Natural killer cell treated with Interleukin-12 subunit alpha and Interleukin-12 subunit beta and Interleukin-15 and Interleukin-18, amount 100 ng/mL, for 72 hours (primary cell): ENCODE measurements at regions not wholly inside any gene's neighbourhood (a gene's known extent, or its start where the extent isn't known, plus 50 kb on each side); places are given as distances from the start of the nearest gene placed in this dataset.

Experiments
- ATAC-seq, 2 donors: fragments of 150-1000 bp; cut with Tn5 transposase in 1 of 2; sonication (Bioruptor Pico), chemical (Tn5 transposase) in 1 of 2; 2 replicates each; pipeline ENCODE4 v1.10.0; 2021
- DNase-seq: peaks from one replicate; pipeline ENCODE4 v3.0.0; 2022; ENCODE audit warnings: low spot score
- H3K27ac Mint-ChIP-seq, 2 donors: 1 replicate in 1 of 2; 2 replicates in 1 of 2; pipeline ENCODE4 v1.8.0; 2022; ENCODE audit warnings: mixed read lengths in 2 of 2, mild to moderate bottlenecking in 1 of 2, moderate library complexity in 1 of 2
- H3K27me3 Mint-ChIP-seq, 2 donors: 1 replicate in 1 of 2; 2 replicates in 1 of 2; pipeline ENCODE4 v1.8.0; 2022; ENCODE audit warnings: mixed read lengths in 2 of 2
- H3K36me3 Mint-ChIP-seq: one replicate; pipeline ENCODE4 v1.8.0; 2022; ENCODE audit warnings: mixed read lengths
- H3K4me1 Mint-ChIP-seq, 2 donors: 1 replicate in 1 of 2; 2 replicates in 1 of 2; pipeline ENCODE4 v1.8.0; 2022; ENCODE audit warnings: low read depth in 2 of 2, mixed read lengths in 2 of 2, mild to moderate bottlenecking in 1 of 2
- H3K4me3 Mint-ChIP-seq: one replicate; pipeline ENCODE4 v1.8.0; 2022; ENCODE audit warnings: mixed read lengths
- H3K9me3 Mint-ChIP-seq: 2 replicates; pipeline ENCODE4 v1.8.0; 2022; ENCODE audit warnings: mixed read lengths

GRCh38 chr5:58403822-58404433, 56.0 kb downstream of the PLK2 start:
- no peak for ATAC-seq
- H3K27me3 Mint-ChIP-seq = peaks cover 0 to 7% of the 10 kb centered on the region in 2 donors
- no peak overlapping the region for H3K4me3 Mint-ChIP-seq
- H3K9me3 Mint-ChIP-seq = peaks cover 4% of the 10 kb centered on the region
- H3K36me3 Mint-ChIP-seq = no peaks in the 10 kb centered on the region
- no peak for DNase-seq
- no peak overlapping the region for H3K27ac Mint-ChIP-seq
- no peaks in the 10 kb centered on the region for H3K4me1 Mint-ChIP-seq

DNA sequence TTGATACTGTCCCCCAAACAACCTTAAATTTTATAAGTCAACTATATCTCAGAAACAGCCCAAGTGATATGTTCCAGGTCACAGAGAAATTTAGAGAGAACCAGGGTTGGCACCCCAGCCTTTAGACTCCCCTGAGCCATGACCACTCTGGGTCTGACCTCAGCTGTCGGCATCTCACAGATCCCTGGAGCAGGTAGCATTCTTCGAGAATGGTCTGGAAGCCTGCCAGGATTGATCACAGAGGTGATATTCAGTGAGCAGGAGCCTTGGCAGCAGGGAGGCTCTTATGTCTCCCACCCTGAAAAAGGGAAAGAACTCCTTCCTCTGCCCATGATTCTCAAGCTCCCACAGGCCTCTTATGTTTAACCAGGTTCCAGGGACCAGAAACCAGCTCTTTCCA, 58.2 kb downstream of the PLK2 start:
- Mint-ChIP-seq H3K36me3 (no peaks in the 10 kb centered on the region), H3K4me1 (no peaks in the 10 kb centered on the region), H3K9me3 (peaks cover 4% of the 10 kb centered on the region), H3K4me3 (no peak overlapping the region), H3K27me3 (peaks cover 0 to 4% of the 10 kb centered on the region in 2 donors), H3K27ac (no peak overlapping the region)
- DNase-seq (no peak), ATAC-seq (no peak)

DNA sequence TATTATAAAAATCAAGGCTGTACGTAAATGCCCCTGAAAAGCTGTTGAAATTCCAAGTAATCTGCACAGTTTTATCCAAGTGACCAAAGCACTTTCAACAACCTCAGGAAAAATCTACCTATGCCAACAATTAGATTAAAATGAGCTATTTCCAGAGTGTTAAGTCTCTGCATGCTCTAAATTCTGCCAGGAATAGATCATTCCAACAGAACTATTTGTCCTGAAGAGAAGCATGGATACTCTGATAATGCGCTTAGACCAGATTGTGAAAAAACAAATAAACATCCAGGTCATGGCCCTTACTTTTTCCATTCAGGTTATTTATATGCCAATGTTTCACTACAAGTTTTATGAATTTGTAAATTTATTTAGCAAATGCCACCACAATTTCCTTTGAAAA, 59.1 kb downstream of the PLK2 start:
- Mint-ChIP-seq H3K9me3 (peaks cover 4% of the 10 kb centered on the region), H3K27ac (no peak overlapping the region), H3K27me3 (peaks cover 6 to 7% of the 10 kb centered on the region in 2 donors), H3K36me3 (no peaks in the 10 kb centered on the region), H3K4me3 (no peak overlapping the region), H3K4me1 (no peaks in the 10 kb centered on the region)
- ATAC-seq = no peak
- DNase-seq = no peak

DNA sequence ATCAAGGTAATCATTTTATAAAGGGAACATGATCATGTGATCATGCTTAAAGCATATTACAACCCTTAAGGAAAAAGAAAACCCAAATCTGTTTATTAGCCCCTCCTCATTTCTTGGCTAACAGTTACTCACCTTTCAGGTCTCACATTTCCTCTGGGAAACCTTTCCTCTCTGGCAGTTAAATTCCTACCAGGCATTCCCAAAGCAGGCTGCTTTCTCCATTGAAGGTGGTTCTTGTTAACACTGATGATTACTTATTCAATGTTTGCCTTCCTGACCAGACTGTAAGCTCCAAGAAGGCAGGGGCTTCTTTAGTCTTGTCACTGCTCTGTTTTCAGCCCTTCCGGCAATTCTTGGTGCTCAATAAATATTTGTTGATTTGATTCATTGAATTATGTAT, 59.9 kb downstream of the PLK2 start:
- Mint-ChIP-seq H3K36me3 (no peaks in the 10 kb centered on the region), H3K4me1 (no peaks in the 10 kb centered on the region), H3K27me3 (peaks cover 6 to 8% of the 10 kb centered on the region in 2 donors), H3K9me3 (peaks cover 4% of the 10 kb centered on the region), H3K27ac (no peak overlapping the region), H3K4me3 (no peak overlapping the region)
- ATAC-seq (no peak), DNase-seq (no peak)

DNA sequence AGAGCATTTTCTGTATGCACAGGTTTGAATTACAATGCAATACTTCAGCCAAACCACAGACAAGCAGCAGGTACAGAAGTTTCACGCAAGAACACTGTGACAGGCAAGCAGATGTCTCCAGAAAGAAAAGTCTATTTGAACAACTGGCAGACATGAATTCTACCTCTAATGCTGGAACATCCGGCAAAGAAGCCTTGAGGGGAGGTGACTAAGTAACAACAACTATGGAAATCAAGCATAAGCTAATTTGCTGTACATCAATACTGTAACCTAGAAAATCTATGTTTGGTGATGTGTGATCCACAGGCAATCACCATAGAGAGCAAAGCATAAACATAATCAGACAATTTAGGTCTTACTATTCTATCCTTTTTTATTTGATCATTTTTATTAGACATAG, 65.5 kb downstream of the PLK2 start:
- no peaks in the 10 kb centered on the region for H3K9me3 Mint-ChIP-seq
- peaks cover 2 to 8% of the 10 kb centered on the region in 2 donors for H3K27me3 Mint-ChIP-seq
- H3K36me3 Mint-ChIP-seq = no peaks in the 10 kb centered on the region
- no peak overlapping the region for H3K27ac Mint-ChIP-seq
- ATAC-seq (no peak), DNase-seq (no peak)
- no peaks in the 10 kb centered on the region for H3K4me1 Mint-ChIP-seq
- H3K4me3 Mint-ChIP-seq = no peak overlapping the region

DNA sequence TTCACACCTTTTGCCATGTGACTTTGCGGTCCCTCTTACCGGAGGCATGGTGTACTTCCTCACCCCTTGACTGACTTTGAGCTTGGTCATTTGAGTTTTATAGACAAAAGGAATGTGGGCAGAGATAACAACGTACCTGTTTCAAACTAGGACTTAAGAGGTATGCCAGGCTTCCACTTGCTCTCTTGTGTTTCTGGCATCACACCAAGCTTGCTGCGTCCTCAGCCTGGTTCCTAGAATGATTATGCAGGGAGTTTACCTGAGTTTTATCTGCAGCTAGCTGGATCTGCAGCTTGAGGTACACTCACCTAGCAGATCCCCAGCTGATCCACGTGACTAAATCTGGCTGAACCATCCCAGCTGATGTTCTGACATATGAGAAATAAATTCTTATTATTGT, 66.2 kb downstream of the PLK2 start:
- no peak for ATAC-seq
- DNase-seq = no peak
- Mint-ChIP-seq H3K27ac (no peak overlapping the region), H3K27me3 (peaks cover 2 to 8% of the 10 kb centered on the region in 2 donors), H3K36me3 (no peaks in the 10 kb centered on the region), H3K4me1 (no peaks in the 10 kb centered on the region), H3K4me3 (no peak overlapping the region), H3K9me3 (no peaks in the 10 kb centered on the region)

- H3K4me3 Mint-ChIP-seq = no peak overlapping the region
- peaks cover 2 to 8% of the 10 kb centered on the region in 2 donors for H3K27me3 Mint-ChIP-seq
- H3K9me3 Mint-ChIP-seq = no peaks in the 10 kb centered on the region
- H3K4me1 Mint-ChIP-seq = no peaks in the 10 kb centered on the region
- ATAC-seq = no peak
- no peaks in the 10 kb centered on the region for H3K36me3 Mint-ChIP-seq
- H3K27ac Mint-ChIP-seq = no peak overlapping the region
- DNase-seq = no peak
These were observed 67.4 kb downstream of the PLK2 start for GRCh38 chr5:58392496-58392895.

GRCh38 chr5:58383448-58383847, 76.4 kb downstream of the PLK2 start:
- no peaks in the 10 kb centered on the region for H3K4me1 Mint-ChIP-seq
- peaks cover 10% of the 10 kb centered on the region for H3K9me3 Mint-ChIP-seq
- DNase-seq (no peak), ATAC-seq (no peak)
- H3K36me3 Mint-ChIP-seq = peaks cover 8% of the 10 kb centered on the region
- H3K4me3 Mint-ChIP-seq = no peak overlapping the region
- peaks cover 0 to 2% of the 10 kb centered on the region in 2 donors for H3K27me3 Mint-ChIP-seq
- H3K27ac Mint-ChIP-seq = no peak overlapping the region

- Mint-ChIP-seq H3K27ac (no peak overlapping the region), H3K9me3 (peaks cover 10% of the 10 kb centered on the region), H3K36me3 (peaks cover 8% of the 10 kb centered on the region), H3K4me1 (no peaks in the 10 kb centered on the region), H3K4me3 (no peak overlapping the region), H3K27me3 (peaks cover 0 to 2% of the 10 kb centered on the region in 2 donors)
- no peak for DNase-seq
- no peak for ATAC-seq
These were observed 77.8 kb downstream of the PLK2 start for GRCh38 chr5:58382131-58382534.

GRCh38 chr5:58381566-58381965, 78.3 kb downstream of the PLK2 start:
- ATAC-seq (no peak), DNase-seq (no peak)
- peaks cover 10% of the 10 kb centered on the region for H3K9me3 Mint-ChIP-seq
- peaks cover 8% of the 10 kb centered on the region for H3K36me3 Mint-ChIP-seq
- no peak overlapping the region for H3K27ac Mint-ChIP-seq
- H3K27me3 Mint-ChIP-seq = peaks cover 0 to 2% of the 10 kb centered on the region in 2 donors
- H3K4me3 Mint-ChIP-seq = no peak overlapping the region
- no peaks in the 10 kb centered on the region for H3K4me1 Mint-ChIP-seq

- H3K36me3 Mint-ChIP-seq = peaks cover 8% of the 10 kb centered on the region
- H3K4me1 Mint-ChIP-seq = no peaks in the 10 kb centered on the region
- ATAC-seq = no peak
- H3K27ac Mint-ChIP-seq = no peak overlapping the region
- no peak overlapping the region for H3K4me3 Mint-ChIP-seq
- H3K9me3 Mint-ChIP-seq = peaks cover 12% of the 10 kb centered on the region
- H3K27me3 Mint-ChIP-seq = peaks cover 0 to 2% of the 10 kb centered on the region in 2 donors
- DNase-seq = no peak
These were observed 79.2 kb downstream of the PLK2 start for GRCh38 chr5:58380655-58381054.

DNA sequence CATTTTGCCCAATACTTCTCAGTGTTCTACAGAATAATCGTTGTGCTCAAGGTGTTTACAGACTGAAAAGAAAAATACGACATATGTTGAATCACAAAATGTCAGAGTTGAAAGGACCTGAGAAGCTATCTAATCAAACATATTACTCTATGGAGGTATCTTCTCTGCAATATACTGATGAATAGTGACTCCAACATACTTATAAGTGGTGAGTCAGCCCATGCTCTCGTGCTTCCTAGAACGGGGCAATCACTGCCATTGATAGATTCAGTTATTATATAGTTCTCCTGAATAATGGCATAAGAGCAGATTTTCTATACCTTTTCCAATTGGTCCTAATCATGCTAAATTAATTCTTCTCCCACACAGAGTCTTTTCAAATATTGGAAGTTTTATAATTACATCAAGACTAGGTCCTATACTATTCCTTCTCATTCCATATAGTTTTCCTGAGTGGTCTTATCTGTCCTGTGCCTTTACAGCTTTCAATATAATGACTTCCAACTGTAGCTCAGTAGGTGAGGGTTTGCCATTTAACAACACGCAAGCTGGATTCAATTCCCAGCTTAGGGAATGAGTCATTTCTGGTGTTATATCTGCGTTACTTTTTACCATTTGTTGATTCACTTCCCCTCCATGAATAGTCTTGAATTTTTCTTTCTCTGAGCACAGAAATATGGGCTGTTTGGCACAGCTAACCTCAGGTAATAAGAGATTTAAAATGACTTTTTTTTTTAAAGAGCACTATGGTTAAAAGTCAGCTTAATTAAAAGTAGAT, 81.1 kb downstream of the PLK2 start:
- Mint-ChIP-seq H3K4me3 (no peak overlapping the region), H3K27me3 (peaks cover 0 to 2% of the 10 kb centered on the region in 2 donors), H3K27ac (no peak overlapping the region), H3K9me3 (peaks cover 12% of the 10 kb centered on the region), H3K36me3 (peaks cover 8% of the 10 kb centered on the region), H3K4me1 (no peaks in the 10 kb centered on the region)
- ATAC-seq (no peak), DNase-seq (no peak)

DNA sequence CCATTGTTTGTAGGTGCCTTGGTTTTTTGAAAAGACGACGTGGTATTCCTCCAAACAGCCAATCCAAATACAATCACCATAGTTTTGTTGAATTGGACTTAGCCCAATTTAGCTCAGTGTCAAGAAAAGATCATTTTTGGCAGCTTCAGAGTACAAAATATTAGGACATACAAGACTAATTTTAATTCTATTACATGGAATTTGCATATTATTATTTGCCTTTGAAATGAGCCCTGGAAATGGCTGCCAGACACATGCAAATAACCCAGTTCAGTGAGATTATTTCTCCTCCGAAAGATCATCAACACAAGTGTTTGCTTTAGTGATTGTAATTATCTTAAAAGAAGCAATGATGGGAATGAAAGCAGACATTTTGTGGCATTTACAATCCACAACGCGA, 89.3 kb downstream of the PLK2 start:
- no peak overlapping the region for H3K27ac Mint-ChIP-seq
- H3K27me3 Mint-ChIP-seq = no peaks in the 10 kb centered on the region
- no peaks in the 10 kb centered on the region for H3K36me3 Mint-ChIP-seq
- no peak for ATAC-seq
- no peak overlapping the region for H3K4me3 Mint-ChIP-seq
- no peaks in the 10 kb centered on the region for H3K9me3 Mint-ChIP-seq
- H3K4me1 Mint-ChIP-seq = no peaks in the 10 kb centered on the region
- no peak for DNase-seq

GRCh38 chr5:58369513-58370190, 90.2 kb downstream of the PLK2 start:
- ATAC-seq (no peak), DNase-seq (no peak)
- H3K9me3 Mint-ChIP-seq = no peaks in the 10 kb centered on the region
- H3K27me3 Mint-ChIP-seq = no peaks in the 10 kb centered on the region
- H3K4me3 Mint-ChIP-seq = no peak overlapping the region
- no peak overlapping the region for H3K27ac Mint-ChIP-seq
- H3K4me1 Mint-ChIP-seq = no peaks in the 10 kb centered on the region
- no peaks in the 10 kb centered on the region for H3K36me3 Mint-ChIP-seq
